GM23338 (cell line): ENCODE measurements at regions not wholly inside any gene's neighbourhood (a gene's known extent, or its start where the extent isn't known, plus 50 kb on each side); places are given as distances from the start of the nearest gene placed in this dataset.

Experiments
- ATAC-seq: fragments of 200-7000 bp; cut with Tn5 transposase; 3 replicates; pipeline ENCODE4 v1.9.1; 2020
- DNase-seq: peaks from one replicate; pipeline ENCODE4 v3.0.0-alpha.2; 2015; ENCODE audit warnings: low spot score
- H2AFZ ChIP-seq: fragments of 200-600 bp; sonication (generic); 2 replicates; pipeline ENCODE4 v1.8.0; 2016; ENCODE audit warnings: antibody characterized with exemption, mild to moderate bottlenecking, moderate library complexity
- H3F3A ChIP-seq: fragments of 200-600 bp; sonication (generic); replicated peaks from 2 replicates; pipeline ENCODE4 v1.8.0; 2017; ENCODE audit warnings: antibody characterized with exemption, mixed run types, low read depth
- H3K27ac ChIP-seq: fragments of 200-600 bp; sonication (generic); 2 replicates; pipeline ENCODE4 v1.6.1; 2016; ENCODE audit warnings: low read depth
- H3K27me3 ChIP-seq: fragments of 200-600 bp; sonication (generic); 2 replicates; pipeline ENCODE4 v1.8.0; 2016; ENCODE audit warnings: mild to moderate bottlenecking, mixed run types, moderate library complexity; ENCODE audit not compliant: insufficient read depth
- H3K36me3 ChIP-seq: fragments of 200-600 bp; sonication (generic); 2 replicates; pipeline ENCODE4 v1.8.0; 2016; ENCODE audit warnings: mild to moderate bottlenecking; ENCODE audit not compliant: insufficient read depth
- H3K4me1 ChIP-seq: fragments of 200-600 bp; sonication (generic); 2 replicates; pipeline ENCODE4 v1.8.0; 2016; ENCODE audit warnings: mild to moderate bottlenecking, moderate library complexity; ENCODE audit not compliant: insufficient read depth
- H3K4me2 ChIP-seq: fragments of 200-600 bp; sonication (generic); 2 replicates; pipeline ENCODE4 v1.7.1; 2017; ENCODE audit warnings: mixed run types
- H3K4me3 ChIP-seq: fragments of 200-600 bp; sonication (generic); 2 replicates; pipeline ENCODE4 v1.6.1; 2016; ENCODE audit warnings: mixed run types
- H3K79me2 ChIP-seq: fragments of 200-600 bp; sonication (generic); replicated peaks from 2 replicates; pipeline ENCODE4 v1.8.0; 2017; ENCODE audit warnings: mild to moderate bottlenecking; ENCODE audit not compliant: insufficient read depth
- H3K9me2 ChIP-seq: fragments of 200-600 bp; sonication (generic); 2 replicates; pipeline ENCODE4 v1.8.0; 2017; ENCODE audit not compliant: insufficient read depth
- H4K20me1 ChIP-seq: fragments of 200-600 bp; sonication (generic); replicated peaks from 2 replicates; pipeline ENCODE4 v1.8.0; 2017; ENCODE audit warnings: mild to moderate bottlenecking; ENCODE audit not compliant: insufficient read depth
- H3K27ac Mint-ChIP-seq: 2 replicates; pipeline ENCODE4 v1.8.0; 2020; ENCODE audit warnings: inconsistent platforms, mild to moderate bottlenecking, moderate library complexity, mixed read lengths
- H3K27me3 Mint-ChIP-seq: 3 replicates; pipeline ENCODE4 v1.8.0; 2022; ENCODE audit warnings: low read depth, mild to moderate bottlenecking, moderate library complexity, mixed read lengths, inconsistent platforms; ENCODE audit not compliant: insufficient read depth, poor library complexity
- H3K36me3 Mint-ChIP-seq: 3 replicates; pipeline ENCODE4 v1.8.0; 2021; ENCODE audit warnings: low read depth, mild to moderate bottlenecking, inconsistent platforms, moderate library complexity, mixed read lengths
- H3K4me1 Mint-ChIP-seq: 3 replicates; pipeline ENCODE4 v1.8.0; 2020; ENCODE audit warnings: mild to moderate bottlenecking, inconsistent platforms, mixed read lengths
- H3K4me3 Mint-ChIP-seq: 3 replicates; pipeline ENCODE4 v1.8.0; 2021; ENCODE audit warnings: moderate library complexity, mild to moderate bottlenecking, inconsistent platforms, mixed read lengths
- H3K9me3 Mint-ChIP-seq: 3 replicates; pipeline ENCODE4 v1.8.0; 2020; ENCODE audit warnings: moderate library complexity, mild to moderate bottlenecking, inconsistent platforms, mixed read lengths
- EZH2 ChIP-seq: fragments of 200-600 bp; sonication (generic); IDR thresholded peaks from one replicate; pipeline ENCODE4 v1.8.0; 2017; ENCODE audit warnings: antibody characterized with exemption, mild to moderate bottlenecking, low read depth; ENCODE audit not compliant: unreplicated experiment
- EZH2phosphoT487 ChIP-seq: fragments of 200-600 bp; sonication (generic); IDR thresholded peaks from one replicate; pipeline ENCODE4 v1.8.1; 2018; ENCODE audit warnings: antibody characterized with exemption; ENCODE audit not compliant: unreplicated experiment
- JUNB ChIP-seq: IDR thresholded peaks from one replicate; pipeline ENCODE4 v1.6.1; 2016; ENCODE audit warnings: antibody characterized with exemption; ENCODE audit not compliant: unreplicated experiment
- NANOG ChIP-seq: IDR thresholded peaks from 2 replicates; pipeline ENCODE4 v1.6.1; 2016; ENCODE audit warnings: antibody characterized with exemption, borderline replicate concordance
- POLR2AphosphoS5 ChIP-seq: IDR thresholded peaks from 2 replicates; pipeline ENCODE4 v1.6.1; 2016; ENCODE audit warnings: antibody characterized with exemption, low read depth
- STAT1 ChIP-seq: IDR thresholded peaks from one replicate; pipeline ENCODE4 v1.6.1; 2016; ENCODE audit warnings: antibody characterized with exemption; ENCODE audit not compliant: unreplicated experiment
- ZNF114 ChIP-seq: fragments of 250-450 bp; sonication (Bioruptor Pico); IDR thresholded peaks from 2 replicates; pipeline ENCODE4 v1.5.0; 2020; ENCODE audit warnings: mild to moderate bottlenecking, moderate library complexity
- ZNF331 ChIP-seq: fragments of 250-450 bp; sonication (Bioruptor Pico); IDR thresholded peaks from 2 replicates; pipeline ENCODE4 v1.5.0; 2020; ENCODE audit warnings: low read depth, mild to moderate bottlenecking, moderate library complexity
- TF ChIP-seq, protein P1 (sequence below): fragments of 250-450 bp; sonication (Bioruptor Pico); IDR thresholded peaks from 2 replicates; pipeline ENCODE4 v1.5.0; 2020; ENCODE audit warnings: mild to moderate bottlenecking, moderate library complexity
- TF ChIP-seq, protein P2 (sequence below): IDR thresholded peaks from 2 replicates; pipeline ENCODE4 v1.6.1; 2016; ENCODE audit warnings: antibody characterized with exemption
- TF ChIP-seq, protein P3 (sequence below), 2 experiments: fragments of 200-600 bp in 1 of 2; sonication (generic) in 1 of 2; conservative IDR thresholded peaks; 2 replicates each; pipeline versions ENCODE4 v1.5.1 to v1.6.1; 2016 to 2017; ENCODE audit warnings: antibody characterized with exemption in 2 of 2, low read depth in 2 of 2, mild to moderate bottlenecking in 2 of 2, moderate library complexity in 1 of 2

DNA sequence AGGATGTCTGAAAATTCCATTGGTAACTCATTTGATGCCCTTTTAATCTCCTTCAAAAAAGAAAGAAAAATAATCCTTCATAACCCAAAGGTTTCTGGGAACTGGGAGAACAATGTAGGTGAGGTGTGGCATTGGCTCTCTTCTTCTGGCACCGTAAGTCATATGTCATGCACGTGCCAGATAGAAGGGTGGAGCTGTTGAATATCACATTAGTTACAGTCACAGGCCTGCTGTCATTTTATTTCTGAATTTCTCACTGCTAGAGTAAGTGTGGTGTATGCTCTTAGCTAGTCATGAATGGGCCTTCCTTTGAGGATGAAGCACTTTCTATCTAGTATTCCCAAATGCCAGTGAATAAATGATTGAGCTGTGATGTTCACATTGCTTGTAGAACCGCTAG is 201.8 kb upstream of the SGCD start:
- DNase-seq (no peak), ATAC-seq (no peak)
- Histone ChIP-seq H3K27me3 (no peaks in the 10 kb centered on the region), H3K9me2 (no peaks in the 10 kb centered on the region), H3K79me2 (no peaks in the 10 kb centered on the region), H3K4me2 (no peak overlapping the region), H3K27ac (no peak overlapping the region), H3K36me3 (no peaks in the 10 kb centered on the region), H3K4me1 (no peaks in the 10 kb centered on the region), H2AFZ (no peak overlapping the region), H3K4me3 (no peak overlapping the region), H3F3A (no peaks in the 10 kb centered on the region), H4K20me1 (no peaks in the 10 kb centered on the region)
- Mint-ChIP-seq H3K4me1 (no peaks in the 10 kb centered on the region), H3K36me3 (no peaks in the 10 kb centered on the region), H3K9me3 (no peaks in the 10 kb centered on the region), H3K4me3 (no peak overlapping the region), H3K27ac (no peak overlapping the region), H3K27me3 (peaks cover 2% of the 10 kb centered on the region)
- TF ChIP-seq ZNF331 (CRISPR knock-in tag) (no peak), NANOG (no peak), EZH2 (no peak), ZNF114 (CRISPR knock-in tag) (no peak), JUNB (no peak), POLR2AphosphoS5 (no peak), EZH2phosphoT487 (no peak), STAT1 (no peak)
- TF ChIP-seq, protein P1, sequence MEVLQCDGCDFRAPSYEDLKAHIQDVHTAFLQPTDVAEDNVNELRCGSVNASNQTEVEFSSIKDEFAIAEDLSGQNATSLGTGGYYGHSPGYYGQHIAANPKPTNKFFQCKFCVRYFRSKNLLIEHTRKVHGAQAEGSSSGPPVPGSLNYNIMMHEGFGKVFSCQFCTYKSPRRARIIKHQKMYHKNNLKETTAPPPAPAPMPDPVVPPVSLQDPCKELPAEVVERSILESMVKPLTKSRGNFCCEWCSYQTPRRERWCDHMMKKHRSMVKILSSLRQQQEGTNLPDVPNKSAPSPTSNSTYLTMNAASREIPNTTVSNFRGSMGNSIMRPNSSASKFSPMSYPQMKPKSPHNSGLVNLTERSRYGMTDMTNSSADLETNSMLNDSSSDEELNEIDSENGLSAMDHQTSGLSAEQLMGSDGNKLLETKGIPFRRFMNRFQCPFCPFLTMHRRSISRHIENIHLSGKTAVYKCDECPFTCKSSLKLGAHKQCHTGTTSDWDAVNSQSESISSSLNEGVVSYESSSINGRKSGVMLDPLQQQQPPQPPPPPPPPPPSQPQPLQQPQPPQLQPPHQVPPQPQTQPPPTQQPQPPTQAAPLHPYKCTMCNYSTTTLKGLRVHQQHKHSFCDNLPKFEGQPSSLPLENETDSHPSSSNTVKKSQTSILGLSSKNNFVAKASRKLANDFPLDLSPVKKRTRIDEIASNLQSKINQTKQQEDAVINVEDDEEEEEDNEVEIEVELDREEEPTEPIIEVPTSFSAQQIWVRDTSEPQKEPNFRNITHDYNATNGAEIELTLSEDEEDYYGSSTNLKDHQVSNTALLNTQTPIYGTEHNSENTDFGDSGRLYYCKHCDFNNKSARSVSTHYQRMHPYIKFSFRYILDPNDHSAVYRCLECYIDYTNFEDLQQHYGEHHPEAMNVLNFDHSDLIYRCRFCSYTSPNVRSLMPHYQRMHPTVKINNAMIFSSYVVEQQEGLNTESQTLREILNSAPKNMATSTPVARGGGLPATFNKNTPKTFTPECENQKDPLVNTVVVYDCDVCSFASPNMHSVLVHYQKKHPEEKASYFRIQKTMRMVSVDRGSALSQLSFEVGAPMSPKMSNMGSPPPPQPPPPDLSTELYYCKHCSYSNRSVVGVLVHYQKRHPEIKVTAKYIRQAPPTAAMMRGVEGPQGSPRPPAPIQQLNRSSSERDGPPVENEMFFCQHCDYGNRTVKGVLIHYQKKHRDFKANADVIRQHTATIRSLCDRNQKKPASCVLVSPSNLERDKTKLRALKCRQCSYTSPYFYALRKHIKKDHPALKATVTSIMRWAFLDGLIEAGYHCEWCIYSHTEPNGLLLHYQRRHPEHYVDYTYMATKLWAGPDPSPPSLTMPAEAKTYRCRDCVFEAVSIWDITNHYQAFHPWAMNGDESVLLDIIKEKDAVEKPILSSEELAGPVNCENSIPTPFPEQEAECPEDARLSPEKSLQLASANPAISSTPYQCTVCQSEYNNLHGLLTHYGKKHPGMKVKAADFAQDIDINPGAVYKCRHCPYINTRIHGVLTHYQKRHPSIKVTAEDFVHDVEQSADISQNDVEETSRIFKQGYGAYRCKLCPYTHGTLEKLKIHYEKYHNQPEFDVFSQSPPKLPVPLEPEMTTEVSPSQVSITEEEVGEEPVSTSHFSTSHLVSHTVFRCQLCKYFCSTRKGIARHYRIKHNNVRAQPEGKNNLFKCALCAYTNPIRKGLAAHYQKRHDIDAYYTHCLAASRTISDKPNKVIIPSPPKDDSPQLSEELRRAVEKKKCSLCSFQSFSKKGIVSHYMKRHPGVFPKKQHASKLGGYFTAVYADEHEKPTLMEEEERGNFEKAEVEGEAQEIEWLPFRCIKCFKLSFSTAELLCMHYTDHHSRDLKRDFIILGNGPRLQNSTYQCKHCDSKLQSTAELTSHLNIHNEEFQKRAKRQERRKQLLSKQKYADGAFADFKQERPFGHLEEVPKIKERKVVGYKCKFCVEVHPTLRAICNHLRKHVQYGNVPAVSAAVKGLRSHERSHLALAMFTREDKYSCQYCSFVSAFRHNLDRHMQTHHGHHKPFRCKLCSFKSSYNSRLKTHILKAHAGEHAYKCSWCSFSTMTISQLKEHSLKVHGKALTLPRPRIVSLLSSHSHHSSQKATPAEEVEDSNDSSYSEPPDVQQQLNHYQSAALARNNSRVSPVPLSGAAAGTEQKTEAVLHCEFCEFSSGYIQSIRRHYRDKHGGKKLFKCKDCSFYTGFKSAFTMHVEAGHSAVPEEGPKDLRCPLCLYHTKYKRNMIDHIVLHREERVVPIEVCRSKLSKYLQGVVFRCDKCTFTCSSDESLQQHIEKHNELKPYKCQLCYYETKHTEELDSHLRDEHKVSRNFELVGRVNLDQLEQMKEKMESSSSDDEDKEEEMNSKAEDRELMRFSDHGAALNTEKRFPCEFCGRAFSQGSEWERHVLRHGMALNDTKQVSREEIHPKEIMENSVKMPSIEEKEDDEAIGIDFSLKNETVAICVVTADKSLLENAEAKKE (CRISPR knock-in tag): no peak
- TF ChIP-seq, protein P2, sequence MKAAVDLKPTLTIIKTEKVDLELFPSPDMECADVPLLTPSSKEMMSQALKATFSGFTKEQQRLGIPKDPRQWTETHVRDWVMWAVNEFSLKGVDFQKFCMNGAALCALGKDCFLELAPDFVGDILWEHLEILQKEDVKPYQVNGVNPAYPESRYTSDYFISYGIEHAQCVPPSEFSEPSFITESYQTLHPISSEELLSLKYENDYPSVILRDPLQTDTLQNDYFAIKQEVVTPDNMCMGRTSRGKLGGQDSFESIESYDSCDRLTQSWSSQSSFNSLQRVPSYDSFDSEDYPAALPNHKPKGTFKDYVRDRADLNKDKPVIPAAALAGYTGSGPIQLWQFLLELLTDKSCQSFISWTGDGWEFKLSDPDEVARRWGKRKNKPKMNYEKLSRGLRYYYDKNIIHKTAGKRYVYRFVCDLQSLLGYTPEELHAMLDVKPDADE: no peak
- TF ChIP-seq, protein P3, sequence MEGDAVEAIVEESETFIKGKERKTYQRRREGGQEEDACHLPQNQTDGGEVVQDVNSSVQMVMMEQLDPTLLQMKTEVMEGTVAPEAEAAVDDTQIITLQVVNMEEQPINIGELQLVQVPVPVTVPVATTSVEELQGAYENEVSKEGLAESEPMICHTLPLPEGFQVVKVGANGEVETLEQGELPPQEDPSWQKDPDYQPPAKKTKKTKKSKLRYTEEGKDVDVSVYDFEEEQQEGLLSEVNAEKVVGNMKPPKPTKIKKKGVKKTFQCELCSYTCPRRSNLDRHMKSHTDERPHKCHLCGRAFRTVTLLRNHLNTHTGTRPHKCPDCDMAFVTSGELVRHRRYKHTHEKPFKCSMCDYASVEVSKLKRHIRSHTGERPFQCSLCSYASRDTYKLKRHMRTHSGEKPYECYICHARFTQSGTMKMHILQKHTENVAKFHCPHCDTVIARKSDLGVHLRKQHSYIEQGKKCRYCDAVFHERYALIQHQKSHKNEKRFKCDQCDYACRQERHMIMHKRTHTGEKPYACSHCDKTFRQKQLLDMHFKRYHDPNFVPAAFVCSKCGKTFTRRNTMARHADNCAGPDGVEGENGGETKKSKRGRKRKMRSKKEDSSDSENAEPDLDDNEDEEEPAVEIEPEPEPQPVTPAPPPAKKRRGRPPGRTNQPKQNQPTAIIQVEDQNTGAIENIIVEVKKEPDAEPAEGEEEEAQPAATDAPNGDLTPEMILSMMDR (conservative IDR thresholded peaks at IDR 0.05; ENCODE audit: low read depth in 2 of 2): no peak
